Stomach (tissue), 8 donors: ENCODE measurements at regions not wholly inside any gene's neighbourhood (a gene's known extent, or its start where the extent isn't known, plus 50 kb on each side); places are given as distances from the start of the nearest gene placed in this dataset.

Source experiments
- DNase-seq, 2 donors: peaks; one replicate each; pipeline versions ENCODE4 v3.0.0 to v3.0.0-alpha.2; 2013 to 2019
- H3K27ac ChIP-seq, 5 donors: fragments of 200-600 bp in 4 of 5; sonication (generic) in 4 of 5; one replicate each; pipeline ENCODE4 v1.5.1; 2013 to 2019; ENCODE audit warnings: mild to moderate bottlenecking in 1 of 5, moderate library complexity in 1 of 5
- H3K27me3 ChIP-seq, 3 donors: fragments of 200-600 bp; sonication (generic); one replicate each; pipeline ENCODE4 v1.5.1; 2017 to 2019; ENCODE audit warnings: mixed run types in 1 of 3
- H3K36me3 ChIP-seq, 4 donors: fragments of 200-600 bp; sonication (generic); 1 replicate in 3 of 4; 2 replicates in 1 of 4; pipeline ENCODE4 v1.5.1; 2016 to 2019
- H3K4me1 ChIP-seq, 4 donors: fragments of 200-600 bp; sonication (generic); one replicate each; pipeline ENCODE4 v1.5.1; 2016 to 2019
- H3K4me3 ChIP-seq, 4 donors: fragments of 200-600 bp; sonication (generic) in 3 of 4; one replicate each; pipeline ENCODE4 v1.5.1; 2016 to 2019; ENCODE audit warnings: mild to moderate bottlenecking in 1 of 4
- H3K9me3 ChIP-seq, 4 donors: fragments of 200-600 bp; sonication (generic); one replicate each; pipeline ENCODE4 v1.5.1; 2016 to 2019
- EP300 ChIP-seq: sonication (generic); formaldehyde crosslinking; IDR thresholded peaks from one replicate; pipeline ENCODE4 v1.6.1; 2017; ENCODE audit warnings: antibody characterized with exemption
- POLR2A ChIP-seq, 4 donors: fragments of 450-650 bp; IDR thresholded peaks; one replicate each; pipeline ENCODE4 v1.6.1; 2016; ENCODE audit warnings: antibody characterized with exemption in 4 of 4, control low read depth in 2 of 4, mild to moderate bottlenecking in 1 of 4, moderate library complexity in 1 of 4
- POLR2AphosphoS5 ChIP-seq, 3 donors: sonication (generic); formaldehyde crosslinking; IDR thresholded peaks; one replicate each; pipeline ENCODE4 v1.6.1; 2016; ENCODE audit warnings: antibody characterized with exemption in 3 of 3
- WGBS, 5 donors: extraction: QIAGEN DNeasy Blood & Tissue Kit in 3 of 5; methylation state at CpG; one replicate each; pipeline versions ENCODE4 v1.1.5 to v1.1.7; 2013 to 2018; 5-methylcytosine and 5-hydroxymethylcytosine counted together
- intact Hi-C: fragments of 100-400 bp; cut with DNase I; formaldehyde crosslinking; loops from one replicate; pipeline ENCODE4 v1.15.1; 2023; ENCODE audit warnings: low total_unique reads
- TF ChIP-seq, protein P1 (sequence below), 7 experiments: fragments of 450-650 bp in 4 of 7; fragments of 200-600 bp in 3 of 7; sonication (generic) in 3 of 7; IDR thresholded peaks; one replicate each; pipeline ENCODE4 v1.5.1; 2016 to 2019; ENCODE audit warnings: antibody characterized with exemption in 7 of 7, control low read depth in 2 of 7, mild to moderate bottlenecking in 1 of 7
- donor health status: healthy with polysubstance abuse.
- donor health status: Bipolar disorder and iron deficiency.
- donor health status: healthy.

DNA sequence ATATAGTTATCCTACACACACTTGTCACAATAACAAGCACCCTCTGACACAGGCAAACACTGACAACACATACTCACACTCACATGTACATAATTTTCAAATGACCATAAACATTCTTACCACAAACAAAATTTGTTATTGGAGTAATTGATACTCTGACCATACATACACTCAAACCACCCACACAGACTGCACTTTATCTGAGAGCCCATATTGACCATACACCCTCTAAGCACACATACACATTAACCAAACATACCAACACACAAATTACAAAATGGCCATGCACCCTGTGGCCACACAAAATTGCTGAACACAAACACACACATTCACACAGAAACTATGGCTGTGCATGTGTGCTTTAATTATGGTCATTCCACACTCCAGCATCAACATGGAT is 79.1 kb upstream of the FAM120A start:
- TF ChIP-seq, protein P1, sequence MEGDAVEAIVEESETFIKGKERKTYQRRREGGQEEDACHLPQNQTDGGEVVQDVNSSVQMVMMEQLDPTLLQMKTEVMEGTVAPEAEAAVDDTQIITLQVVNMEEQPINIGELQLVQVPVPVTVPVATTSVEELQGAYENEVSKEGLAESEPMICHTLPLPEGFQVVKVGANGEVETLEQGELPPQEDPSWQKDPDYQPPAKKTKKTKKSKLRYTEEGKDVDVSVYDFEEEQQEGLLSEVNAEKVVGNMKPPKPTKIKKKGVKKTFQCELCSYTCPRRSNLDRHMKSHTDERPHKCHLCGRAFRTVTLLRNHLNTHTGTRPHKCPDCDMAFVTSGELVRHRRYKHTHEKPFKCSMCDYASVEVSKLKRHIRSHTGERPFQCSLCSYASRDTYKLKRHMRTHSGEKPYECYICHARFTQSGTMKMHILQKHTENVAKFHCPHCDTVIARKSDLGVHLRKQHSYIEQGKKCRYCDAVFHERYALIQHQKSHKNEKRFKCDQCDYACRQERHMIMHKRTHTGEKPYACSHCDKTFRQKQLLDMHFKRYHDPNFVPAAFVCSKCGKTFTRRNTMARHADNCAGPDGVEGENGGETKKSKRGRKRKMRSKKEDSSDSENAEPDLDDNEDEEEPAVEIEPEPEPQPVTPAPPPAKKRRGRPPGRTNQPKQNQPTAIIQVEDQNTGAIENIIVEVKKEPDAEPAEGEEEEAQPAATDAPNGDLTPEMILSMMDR (IDR thresholded peaks at IDR 0.05), result no peak
- TF ChIP-seq POLR2A (IDR thresholded peaks at IDR 0.05) (no peak), POLR2AphosphoS5 (IDR thresholded peaks at IDR 0.05) (no peak), EP300 (no peak)
- no peak overlapping the region for H3K27ac ChIP-seq
- H3K4me1 ChIP-seq, result no peaks in the 10 kb centered on the region
- DNase-seq, result no peak
- no peak overlapping the region for H3K4me3 ChIP-seq
- H3K27me3 ChIP-seq, result no peaks in the 10 kb centered on the region
- no peaks in the 10 kb centered on the region for H3K36me3 ChIP-seq
- H3K9me3 ChIP-seq, result no peaks in the 10 kb centered on the region
- intact Hi-C loops, result no loop called here

DNA sequence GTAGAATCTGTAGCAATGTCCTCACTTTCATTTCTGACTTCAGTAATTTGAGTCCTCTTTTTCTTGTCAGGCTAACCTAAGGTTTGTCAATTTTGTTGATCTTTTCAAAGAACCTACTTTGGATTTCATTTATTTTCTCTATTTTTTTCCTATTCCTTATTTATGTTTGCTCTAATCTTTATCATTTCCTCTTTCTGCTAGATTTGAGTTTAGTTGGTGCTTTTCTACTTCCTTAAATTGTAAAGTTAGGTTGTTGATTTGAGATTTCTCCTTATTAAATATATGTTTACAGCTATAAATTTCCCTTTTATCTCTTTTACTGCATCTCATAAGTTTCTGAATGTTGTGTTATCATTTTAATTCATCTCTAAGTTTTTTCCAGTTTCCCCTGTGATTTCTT is 75.1 kb upstream of the FAM120A start:
- no peaks in the 10 kb centered on the region for H3K9me3 ChIP-seq
- H3K4me3 ChIP-seq, result no peak overlapping the region
- intact Hi-C loops, result no loop called here
- H3K36me3 ChIP-seq, result no peaks in the 10 kb centered on the region
- no peak for TF ChIP-seq POLR2AphosphoS5 (IDR thresholded peaks at IDR 0.05)
- TF ChIP-seq, protein P1 (IDR thresholded peaks at IDR 0.05), result no peak
- no peak for TF ChIP-seq POLR2A (IDR thresholded peaks at IDR 0.05)
- TF ChIP-seq EP300, result no peak
- peaks cover 0 to 5% (median 0%) of the 10 kb centered on the region in 3 donors for H3K27me3 ChIP-seq
- no peaks in the 10 kb centered on the region for H3K4me1 ChIP-seq
- H3K27ac ChIP-seq, result no peak overlapping the region
- DNase-seq, result no peak

DNA sequence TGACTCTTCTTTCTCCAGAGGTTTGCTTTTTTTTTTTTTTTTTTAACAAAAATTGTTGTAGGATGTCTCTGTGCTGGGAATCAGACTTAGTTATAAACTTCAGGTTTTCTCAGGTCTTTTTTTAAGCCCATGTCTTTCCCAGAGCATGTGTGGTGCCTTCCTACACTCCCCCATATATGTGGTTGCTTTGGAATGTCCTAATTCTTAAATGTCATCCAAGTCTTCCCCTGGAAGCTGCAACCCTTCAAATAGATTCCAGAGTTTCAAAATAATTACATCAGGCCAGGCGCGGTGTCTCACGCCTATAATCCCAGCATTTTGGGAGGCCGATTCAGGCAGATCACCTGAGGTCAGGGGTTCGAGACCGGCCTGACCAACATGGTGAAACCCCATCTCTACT is 73.2 kb upstream of the FAM120A start:
- H3K9me3 ChIP-seq, result no peaks in the 10 kb centered on the region
- no peak for TF ChIP-seq POLR2AphosphoS5 (IDR thresholded peaks at IDR 0.05)
- no peak for TF ChIP-seq POLR2A (IDR thresholded peaks at IDR 0.05)
- intact Hi-C loops, result no loop called here
- no peaks in the 10 kb centered on the region for H3K4me1 ChIP-seq
- peaks cover 0 to 5% (median 0%) of the 10 kb centered on the region in 3 donors for H3K27me3 ChIP-seq
- DNase-seq, result no peak
- no peaks in the 10 kb centered on the region for H3K36me3 ChIP-seq
- WGBS, 5 donors, result 87 to 97% (median 94%) methylated on average over 6 of the region's 6 CpGs
- H3K27ac ChIP-seq, result no peak overlapping the region
- no peak overlapping the region for H3K4me3 ChIP-seq

DNA sequence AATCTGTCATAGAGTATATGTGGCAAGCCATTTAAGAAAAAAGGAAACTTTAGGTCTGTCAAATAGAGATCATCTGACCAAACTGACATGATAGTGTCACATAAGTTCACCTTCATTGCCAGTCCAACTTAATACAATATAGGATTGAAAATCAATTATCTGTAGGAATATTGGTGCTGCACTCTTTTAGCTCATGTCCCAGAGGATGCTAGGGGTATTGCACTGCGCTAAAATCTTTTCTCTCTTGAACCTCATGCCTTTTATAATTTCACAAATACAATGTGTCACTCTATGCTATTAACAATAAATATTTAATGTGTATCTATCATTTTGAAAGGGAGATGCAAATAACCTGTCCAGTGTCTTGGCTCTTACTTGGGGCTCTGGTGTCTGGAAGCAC is 72.4 kb upstream of the FAM120A start:
- WGBS, 5 donors, result 95 to 100% (median 97%) methylated on average over 1 of the region's 1 CpG
- no peak for DNase-seq
- H3K27me3 ChIP-seq, result peaks cover 0 to 5% (median 0%) of the 10 kb centered on the region in 3 donors
- H3K27ac ChIP-seq, result no peak overlapping the region
- TF ChIP-seq POLR2A (IDR thresholded peaks at IDR 0.05) (no peak), POLR2AphosphoS5 (IDR thresholded peaks at IDR 0.05) (no peak), EP300 (no peak)
- TF ChIP-seq, protein P1 (IDR thresholded peaks at IDR 0.05), result peak in 1 of 7 experiments; percentile 12
- intact Hi-C loops, result no loop called here
- no peaks in the 10 kb centered on the region for H3K9me3 ChIP-seq
- H3K36me3 ChIP-seq, result no peaks in the 10 kb centered on the region
- H3K4me1 ChIP-seq, result no peaks in the 10 kb centered on the region
- H3K4me3 ChIP-seq, result no peak overlapping the region

DNA sequence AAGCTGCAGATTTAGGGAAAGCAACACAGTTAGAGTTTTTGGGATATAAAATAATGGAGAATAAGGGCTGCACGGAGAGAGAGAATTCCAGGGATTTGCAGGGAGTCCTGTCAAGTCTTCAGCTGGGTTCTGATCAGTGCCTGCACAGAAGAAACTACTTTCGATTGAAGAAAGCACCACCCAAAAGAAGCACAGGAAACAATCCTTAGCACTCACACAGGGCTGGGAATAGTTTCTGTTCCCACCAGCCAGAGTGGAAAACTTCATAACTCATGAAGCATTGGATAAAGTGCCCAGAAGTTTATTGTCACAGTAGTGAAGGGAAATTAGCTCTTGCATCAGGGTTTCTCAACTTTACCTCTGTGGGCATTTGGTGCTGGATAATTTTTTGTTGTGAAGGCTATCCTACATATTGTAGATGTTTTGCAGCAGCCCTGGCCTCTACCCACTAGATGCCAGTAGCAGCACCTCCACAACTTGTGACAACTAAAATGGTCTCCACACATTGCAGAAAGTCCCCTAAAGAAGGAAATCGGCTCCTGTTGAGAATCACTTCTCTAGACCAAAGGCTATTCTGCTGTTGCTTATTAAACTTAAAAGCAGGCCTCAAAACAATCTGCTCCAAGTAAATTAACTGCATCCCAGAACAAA is 71.0 kb upstream of the FAM120A start:
- intact Hi-C loops, result no loop called here
- TF ChIP-seq POLR2AphosphoS5 (IDR thresholded peaks at IDR 0.05) (no peak), POLR2A (IDR thresholded peaks at IDR 0.05) (no peak), EP300 (no peak)
- TF ChIP-seq, protein P1 (IDR thresholded peaks at IDR 0.05), result no peak
- Histone ChIP-seq H3K27ac (no peak overlapping the region), H3K36me3 (no peaks in the 10 kb centered on the region), H3K4me3 (no peak overlapping the region), H3K27me3 (peaks cover 0 to 5% (median 0%) of the 10 kb centered on the region in 3 donors), H3K4me1 (no peaks in the 10 kb centered on the region), H3K9me3 (no peaks in the 10 kb centered on the region)
- 42 to 61% (median 51%) methylated on average over 3 of the region's 3 CpGs for WGBS, 5 donors
- peak in 1 of 2 donors; percentile 17 for DNase-seq
